HG03175 (cell line): ENCODE measurements at regions not wholly inside any gene's neighbourhood (a gene's known extent, or its start where the extent isn't known, plus 50 kb on each side); places are given as distances from the start of the nearest gene placed in this dataset.
"Not testable (repeated sequence)": the region's sequence is repeated elsewhere in the genome, so short reads cannot be mapped to it uniquely, and the experiment has no call there.

Experiments
- ATAC-seq: cut with Tn5 transposase; IDR thresholded peaks from one replicate; pipeline ENCODE4 v1.9.1; 2021; ENCODE audit warnings: mild to moderate bottlenecking, moderate library complexity; ENCODE audit not compliant: unreplicated experiment

DNA sequence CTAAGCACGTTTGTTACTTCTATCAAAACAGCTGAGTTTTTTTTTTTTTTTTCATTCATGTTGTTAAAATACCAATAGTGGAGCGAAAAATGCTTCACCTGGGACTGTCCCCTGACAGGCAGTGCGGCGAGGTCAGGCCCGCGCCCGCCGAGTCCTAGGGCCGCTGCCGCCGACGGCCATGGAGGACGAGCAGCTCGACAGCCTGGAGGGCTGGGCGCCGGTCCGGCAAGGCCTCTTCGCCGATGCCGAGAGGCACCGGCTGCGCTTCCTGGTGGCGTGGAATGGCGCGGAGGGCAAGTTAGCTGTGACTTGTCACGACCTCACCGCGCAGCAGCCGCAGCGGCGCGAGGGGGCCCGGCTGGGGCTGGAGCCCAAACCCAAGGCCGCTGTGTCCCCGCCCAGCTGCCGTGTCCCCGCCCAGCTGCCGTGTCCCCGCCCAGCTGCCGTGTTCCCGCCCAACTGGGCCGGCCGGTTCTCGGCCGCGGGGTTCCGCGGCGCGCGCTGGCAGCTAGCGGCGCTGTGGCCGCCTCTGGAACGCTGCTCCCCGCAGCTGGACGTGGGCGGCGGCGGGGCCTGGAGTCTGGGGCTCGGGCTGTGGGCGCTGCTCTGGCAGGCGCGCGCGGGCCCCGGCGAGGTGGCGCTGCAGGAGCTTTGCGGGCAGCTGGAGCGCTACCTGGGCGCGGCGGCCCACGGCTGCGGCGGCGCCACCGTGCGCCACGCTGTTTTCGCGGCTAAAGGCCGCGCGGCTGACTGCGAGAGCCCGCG is 56.7 kb upstream of the GOLGA8R start:
- peak; percentile 93 for ATAC-seq

- not testable (repeated sequence) for ATAC-seq
Observed at GRCh38 chr15:30471366-30471749, 57.3 kb upstream of the GOLGA8R start.

DNA sequence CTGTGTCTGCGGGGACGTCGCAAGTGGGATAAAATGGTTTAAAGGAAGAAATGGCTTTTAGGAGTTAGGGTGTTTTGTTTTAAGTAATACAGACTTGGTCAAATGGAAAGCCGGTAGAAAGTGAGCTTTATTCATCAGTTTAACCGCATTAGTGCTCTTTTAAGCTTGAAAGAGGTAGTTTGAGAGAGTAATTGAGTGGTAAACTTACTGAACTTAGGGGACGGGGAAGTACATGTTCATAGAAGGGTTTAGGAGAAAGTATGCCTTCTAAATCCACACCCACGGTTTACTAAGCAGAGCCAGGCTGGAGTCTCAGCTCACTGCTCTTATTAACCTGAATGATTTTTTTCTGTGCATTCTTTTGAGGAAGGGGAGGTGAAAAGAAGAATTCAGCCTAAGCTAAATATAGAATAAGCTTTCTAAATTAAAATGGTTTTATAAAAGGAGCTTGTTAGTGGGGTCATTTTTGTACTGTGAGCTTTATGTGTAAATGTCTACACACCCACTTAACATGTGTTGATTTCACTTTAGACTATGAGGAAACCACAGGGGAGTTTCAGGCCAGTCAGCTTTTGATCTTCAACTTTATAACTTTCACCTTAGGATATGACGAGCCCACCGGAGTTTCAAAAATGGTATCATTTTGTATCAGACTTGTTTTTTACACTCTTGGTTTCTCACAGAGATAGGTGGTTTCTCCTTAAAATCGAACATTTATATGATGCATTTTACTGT is 57.9 kb upstream of the GOLGA8R start:
- not testable (repeated sequence) for ATAC-seq

GRCh38 chr15:30484887-30485286 is 67.0 kb upstream of the GOLGA8Q start:
- ATAC-seq = not testable (repeated sequence)

DNA sequence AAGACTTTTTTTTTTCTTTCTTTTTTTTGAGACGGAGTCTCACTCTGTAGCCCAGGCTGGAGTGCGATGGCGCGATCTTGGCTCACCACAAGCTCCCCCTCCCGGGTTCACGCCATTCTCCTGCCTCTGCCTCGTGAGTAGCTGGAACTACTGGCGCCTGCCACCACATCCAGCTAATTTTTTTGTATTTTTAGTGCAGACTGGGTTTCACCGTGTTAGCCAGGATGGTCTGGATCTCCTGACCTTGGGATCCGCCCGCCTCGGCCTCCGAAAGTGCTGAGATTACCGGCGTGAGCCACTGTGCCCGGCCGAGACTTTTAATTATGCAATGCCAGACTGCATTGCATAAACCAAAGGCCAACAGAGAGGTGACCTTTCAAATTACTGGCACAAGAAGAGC is 62.6 kb upstream of the GOLGA8Q start:
- not testable (repeated sequence) for ATAC-seq

GRCh38 chr15:30490334-30490733 is 61.5 kb upstream of the GOLGA8Q start:
- not testable (repeated sequence) for ATAC-seq

DNA sequence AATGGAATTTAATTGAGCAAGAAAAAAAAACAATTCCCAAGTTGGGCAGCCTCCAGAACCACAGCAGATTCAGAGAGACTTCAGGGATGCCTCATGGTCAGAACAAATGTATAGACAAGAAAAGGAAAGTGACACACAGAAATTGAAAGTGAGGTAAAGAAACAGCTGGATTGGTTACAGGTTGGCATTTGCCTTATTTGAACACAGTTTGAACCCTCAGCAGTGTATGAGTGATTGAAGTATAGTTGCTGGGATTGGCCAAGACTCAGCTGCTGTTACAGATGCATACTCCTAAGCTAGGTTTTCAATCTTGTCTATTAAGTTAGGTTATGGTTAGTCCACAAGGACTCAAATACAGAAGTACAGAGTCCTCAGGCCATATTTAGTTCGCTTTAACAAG is 57.9 kb upstream of the GOLGA8Q start:
- ATAC-seq = not testable (repeated sequence)

- ATAC-seq = not testable (repeated sequence)
Observed at GRCh38 chr15:30497275-30497674, 54.6 kb upstream of the GOLGA8Q start.

DNA sequence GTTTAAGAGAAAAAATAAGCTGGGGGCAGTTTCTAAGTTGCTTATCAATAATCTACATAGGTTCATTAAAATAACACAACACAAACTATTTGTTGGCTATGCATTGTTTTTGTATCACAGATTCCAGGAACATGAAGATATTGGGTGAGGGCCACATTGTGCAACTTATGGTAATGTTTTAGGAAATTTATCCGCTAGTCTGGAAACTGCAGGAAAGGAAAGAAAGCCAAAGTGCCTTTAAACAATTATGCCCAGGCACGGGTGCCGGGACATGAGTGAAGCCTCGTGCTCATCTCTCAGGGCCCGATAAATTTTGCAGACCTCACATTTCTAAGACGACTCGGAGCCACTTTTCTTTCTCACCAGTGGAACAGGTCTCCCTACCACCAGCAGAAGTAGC is 52.6 kb upstream of the GOLGA8Q start:
- ATAC-seq = not testable (repeated sequence)

DNA sequence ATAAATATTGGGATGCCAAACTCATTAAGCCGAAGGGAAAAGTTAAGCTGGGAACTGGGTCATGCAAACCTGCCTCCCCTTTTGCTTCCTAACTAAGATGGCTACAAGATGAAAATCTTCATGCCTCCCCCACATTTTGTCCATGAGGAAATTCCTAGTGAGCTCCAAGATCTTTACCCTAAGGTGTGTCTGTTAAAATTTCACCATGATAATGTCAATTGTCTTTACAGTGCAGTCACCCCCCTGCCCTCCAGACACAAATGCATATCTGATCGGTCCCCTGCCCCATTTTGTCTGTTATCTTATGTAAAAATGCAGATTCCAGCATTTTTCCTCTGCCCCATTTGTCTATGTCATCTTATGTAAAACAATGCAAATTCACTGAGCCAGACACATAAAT is 51.3 kb upstream of the GOLGA8Q start:
- ATAC-seq = not testable (repeated sequence)
